H1 (cell line): ENCODE measurements at regions not wholly inside any gene's neighbourhood (a gene's known extent, or its start where the extent isn't known, plus 50 kb on each side); places are given as distances from the start of the nearest gene placed in this dataset.

Source experiments
- CHD7 ChIP-seq: fragments of 300-600 bp; sonication (generic); IDR thresholded peaks from 2 replicates; pipeline ENCODE4 v1.7.1; 2012; ENCODE audit warnings: low read length, moderate library complexity, mild to moderate bottlenecking, inconsistent platforms; ENCODE audit not compliant: insufficient replicate concordance
- NANOG ChIP-seq: IDR thresholded peaks from 2 replicates; pipeline ENCODE4 v1.6.1; 2011; ENCODE audit warnings: low read length, low read depth, mild to moderate bottlenecking, inconsistent platforms; ENCODE audit not compliant: insufficient read depth, poor library complexity, severe bottlenecking
- RFX5 ChIP-seq: IDR thresholded peaks from 2 replicates; pipeline ENCODE4 v1.6.1; 2011; ENCODE audit warnings: low read depth, low read length, improper control_type of control experiment, borderline replicate concordance
- RNF2 ChIP-seq: fragments of 200-900, 300-1000 bp; sonication (generic); IDR thresholded peaks from 2 replicates; pipeline ENCODE4 v1.7.1; 2016; ENCODE audit warnings: borderline replicate concordance, low read depth, mild to moderate bottlenecking, antibody characterized with exemption, low read length; ENCODE audit not compliant: poor library complexity, severe bottlenecking; ENCODE audit errors: missing control alignments
- SIRT6 ChIP-seq: IDR thresholded peaks from one replicate; pipeline ENCODE4 v1.7.1; 2012; ENCODE audit warnings: low read length, inconsistent platforms

GRCh38 chr1:213571843-213572242 is 415.9 kb upstream of the PROX1 start (continued):
- TF ChIP-seq CHD7: no peak
- TF ChIP-seq RFX5: no peak
- no peak for TF ChIP-seq NANOG
- TF ChIP-seq SIRT6: no peak
- TF ChIP-seq RNF2: no peak
